ENCODE measurements at regions not wholly inside any gene's neighbourhood (a gene's known extent, or its start where the extent isn't known, plus 50 kb on each side); places are given as distances from the start of the nearest gene placed in this dataset.
"Not testable (repeated sequence)": the region's sequence is repeated elsewhere in the genome, so short reads cannot be mapped to it uniquely, and the experiment has no call there.

DNA sequence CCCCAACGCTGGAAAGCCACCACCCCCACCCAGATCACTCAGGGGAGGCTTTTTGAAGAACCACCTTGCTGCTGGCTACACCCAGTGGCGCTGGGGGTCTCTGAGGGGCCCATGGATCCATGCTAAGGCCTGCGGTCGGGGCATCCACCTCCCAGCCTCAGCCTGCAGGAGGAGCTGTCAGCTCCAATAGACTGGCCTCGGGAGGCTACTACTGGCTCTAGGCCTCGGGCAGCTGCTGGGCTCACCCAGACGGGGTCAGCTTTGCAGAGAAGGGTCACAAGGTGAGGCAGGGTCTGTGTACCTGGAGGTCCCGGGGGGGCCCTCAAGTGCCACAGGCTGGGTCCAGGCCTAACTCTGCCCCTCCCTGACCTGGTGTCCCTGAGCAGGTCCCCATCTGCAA is 193.7 kb downstream of the OLFM1 start:
- intact Hi-C loops (cut with DNase I; ENCODE audit: low total_unique reads): no loop called here
- TF ChIP-seq CTCF (IDR thresholded peaks at IDR 0.05) (no peak), POLR2A (IDR thresholded peaks at IDR 0.05) (no peak)
- no peak overlapping the region for H3K4me3 ChIP-seq (ENCODE audit: low read depth, poor library complexity, severe bottlenecking)
- DNase-seq (ENCODE audit: low spot score in 2 of 2): no peak
- 79 to 87% methylated on average over 5 to 8 of the region's 8 CpGs for WGBS, 2 donors

- DNase-seq (ENCODE audit: low spot score in 2 of 2): peak; percentile 30 to 93
- WGBS, 2 donors: 13 to 25% methylated on average over 24 of the region's 24 CpGs
- TF ChIP-seq CTCF (IDR thresholded peaks at IDR 0.05): no peak
- no peak for TF ChIP-seq POLR2A (IDR thresholded peaks at IDR 0.05)
- no peak overlapping the region for H3K4me3 ChIP-seq (ENCODE audit: low read depth, poor library complexity, severe bottlenecking)
- intact Hi-C loops (cut with DNase I; ENCODE audit: low total_unique reads): no loop called here
These were observed 194.6 kb downstream of the OLFM1 start for GRCh38 chr9:135281791-135282737.

GRCh38 chr9:135282808-135283207 is 195.3 kb downstream of the OLFM1 start:
- no peak overlapping the region for H3K4me3 ChIP-seq (ENCODE audit: low read depth, poor library complexity, severe bottlenecking)
- DNase-seq (ENCODE audit: low spot score in 2 of 2): no peak
- WGBS, 2 donors: 14 to 33% methylated on average over 1 to 4 of the region's 4 CpGs
- intact Hi-C loops (cut with DNase I; ENCODE audit: low total_unique reads): no loop called here
- TF ChIP-seq POLR2A (IDR thresholded peaks at IDR 0.05): no peak
- TF ChIP-seq CTCF (IDR thresholded peaks at IDR 0.05): no peak

DNA sequence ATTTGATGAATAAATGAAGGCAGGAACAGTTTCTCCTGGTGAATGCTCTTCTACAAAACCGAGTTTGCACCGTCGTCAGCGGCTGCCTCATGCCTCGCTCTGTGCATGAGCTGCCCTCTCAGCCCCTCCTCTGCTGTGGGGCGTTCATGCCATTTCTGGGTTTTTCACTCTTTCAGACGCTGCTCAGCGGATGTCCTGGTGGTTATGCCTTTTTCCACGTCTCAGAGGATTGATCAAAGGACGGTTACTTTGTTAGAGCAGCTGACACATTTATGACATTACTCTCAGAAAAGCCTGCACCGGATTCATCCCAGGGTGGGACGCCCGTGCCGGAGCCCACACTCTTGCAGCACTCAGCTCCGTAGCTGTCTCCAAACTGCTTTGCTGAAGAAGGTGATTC is 195.9 kb upstream of the PPP1R26 start:
- DNase-seq (ENCODE audit: low spot score in 2 of 2): no peak
- TF ChIP-seq CTCF (IDR thresholded peaks at IDR 0.05): no peak
- no peak for TF ChIP-seq POLR2A (IDR thresholded peaks at IDR 0.05)
- 16 to 18% methylated on average over 15 of the region's 15 CpGs for WGBS, 2 donors
- H3K4me3 ChIP-seq (ENCODE audit: low read depth, poor library complexity, severe bottlenecking): no peak overlapping the region
- intact Hi-C loops (cut with DNase I; ENCODE audit: low total_unique reads): no loop called here

GRCh38 chr9:135284386-135285134 is 195.0 kb upstream of the PPP1R26 start:
- intact Hi-C loops (cut with DNase I; ENCODE audit: low total_unique reads): no loop called here
- WGBS, 2 donors: 66 to 69% methylated on average over 9 to 12 of the region's 13 CpGs

GRCh38 chr9:135286187-135286925 is 193.2 kb upstream of the PPP1R26 start:
- H3K4me3 ChIP-seq (ENCODE audit: low read depth, poor library complexity, severe bottlenecking); DNase-seq (ENCODE audit: low spot score in 2 of 2); intact Hi-C loops (cut with DNase I; ENCODE audit: low total_unique reads): not testable (repeated sequence)
- WGBS, 2 donors: 85 to 89% methylated on average over 25 to 33 of the region's 33 CpGs

More at GRCh38 chr9:135284386-135285134, 195.0 kb upstream of the PPP1R26 start:
- DNase-seq (ENCODE audit: low spot score in 2 of 2): no peak
- TF ChIP-seq CTCF (IDR thresholded peaks at IDR 0.05) (no peak), POLR2A (IDR thresholded peaks at IDR 0.05) (no peak)
- H3K4me3 ChIP-seq (ENCODE audit: low read depth, poor library complexity, severe bottlenecking): no peak overlapping the region
